GM21529 (cell line): ENCODE measurements at regions not wholly inside any gene's neighbourhood (a gene's known extent, or its start where the extent isn't known, plus 50 kb on each side); places are given as distances from the start of the nearest gene placed in this dataset.

Source experiments
- ATAC-seq: cut with Tn5 transposase; IDR thresholded peaks from one replicate; pipeline ENCODE4 v1.9.1; 2021; ENCODE audit not compliant: unreplicated experiment

GRCh38 chr5:28516722-28517121, 1478.3 kb upstream of the CDH9 start:
- ATAC-seq = no peak

- no peak for ATAC-seq
Measured at GRCh38 chr5:28512648-28513047, 1474.3 kb upstream of the CDH9 start.

- ATAC-seq = no peak
Measured at GRCh38 chr5:28505121-28505520, 1466.7 kb upstream of the CDH9 start.

GRCh38 chr5:28500511-28500910, 1462.1 kb upstream of the CDH9 start:
- ATAC-seq = no peak

- ATAC-seq = no peak
Measured at GRCh38 chr5:28499766-28500290, 1461.4 kb upstream of the CDH9 start.

- ATAC-seq = no peak
Measured at GRCh38 chr5:28495876-28496275, 1457.5 kb upstream of the CDH9 start.

GRCh38 chr5:28493456-28493855, 1455.1 kb upstream of the CDH9 start:
- no peak for ATAC-seq

GRCh38 chr5:28488752-28489151, 1450.4 kb upstream of the CDH9 start:
- no peak for ATAC-seq

GRCh38 chr5:28483327-28484025, 1445.1 kb upstream of the CDH9 start:
- no peak for ATAC-seq

- no peak for ATAC-seq
Measured at GRCh38 chr5:28473531-28474107, 1435.2 kb upstream of the CDH9 start.

- no peak for ATAC-seq
Measured at GRCh38 chr5:28468166-28468565, 1429.8 kb upstream of the CDH9 start.

GRCh38 chr5:28463728-28464127, 1425.3 kb upstream of the CDH9 start:
- ATAC-seq = no peak

- ATAC-seq = no peak
Measured at GRCh38 chr5:28451483-28451882, 1413.1 kb upstream of the CDH9 start.

GRCh38 chr5:28450997-28451396, 1412.6 kb upstream of the CDH9 start:
- no peak for ATAC-seq

GRCh38 chr5:28448791-28449190, 1410.4 kb upstream of the CDH9 start:
- no peak for ATAC-seq

GRCh38 chr5:28430565-28431178, 1392.3 kb upstream of the CDH9 start:
- ATAC-seq = no peak

GRCh38 chr5:28421141-28421540, 1382.8 kb upstream of the CDH9 start:
- ATAC-seq = no peak

- ATAC-seq = no peak
Measured at GRCh38 chr5:28415791-28416443, 1377.5 kb upstream of the CDH9 start.

- no peak for ATAC-seq
Measured at GRCh38 chr5:28414619-28415018, 1376.2 kb upstream of the CDH9 start.

- no peak for ATAC-seq
Measured at GRCh38 chr5:28408651-28409050, 1370.3 kb upstream of the CDH9 start.

- no peak for ATAC-seq
Measured at GRCh38 chr5:28408186-28408585, 1369.8 kb upstream of the CDH9 start.
